SU-DHL-6 (cell line): ENCODE measurements at regions not wholly inside any gene's neighbourhood (a gene's known extent, or its start where the extent isn't known, plus 50 kb on each side); places are given as distances from the start of the nearest gene placed in this dataset.

Experiments
- EZH2phosphoT487 ChIP-seq: fragments of 200-600 bp; sonication (generic), shearing (Covaris generic); conservative IDR thresholded peaks from 2 replicates; pipeline ENCODE4 v1.6.1; 2018; ENCODE audit warnings: mild to moderate bottlenecking, antibody characterized with exemption, low read length, moderate library complexity, mixed read lengths
- TF ChIP-seq, protein P1 (sequence below): fragments of 200-600 bp; sonication (generic); IDR thresholded peaks from one replicate; pipeline ENCODE4 v1.5.1; 2017; ENCODE audit warnings: antibody characterized with exemption, mild to moderate bottlenecking, low read length, moderate library complexity; ENCODE audit not compliant: insufficient read depth, poor library complexity, severe bottlenecking

DNA sequence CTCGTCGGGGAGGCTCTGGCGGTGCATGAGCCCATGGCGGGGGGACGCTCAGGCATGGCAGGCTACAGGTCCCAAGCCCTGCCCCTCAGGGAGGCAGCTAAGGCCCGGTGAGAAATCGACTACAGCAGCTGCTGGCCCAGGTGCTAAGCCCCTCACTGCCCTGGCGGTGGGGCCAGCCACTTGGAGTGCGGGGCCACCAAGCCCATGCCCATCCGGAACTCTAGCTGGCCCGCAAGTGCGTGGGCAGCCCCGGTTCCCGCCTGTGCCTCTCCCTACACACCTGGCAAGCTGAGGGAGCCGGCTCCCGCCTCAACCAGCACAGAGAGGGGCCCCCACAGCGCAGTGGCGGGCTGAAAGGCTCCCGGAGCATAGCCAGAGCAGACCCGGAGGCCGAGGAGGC is 1896.9 kb upstream of the CDH6 start:
- TF ChIP-seq, protein P1, sequence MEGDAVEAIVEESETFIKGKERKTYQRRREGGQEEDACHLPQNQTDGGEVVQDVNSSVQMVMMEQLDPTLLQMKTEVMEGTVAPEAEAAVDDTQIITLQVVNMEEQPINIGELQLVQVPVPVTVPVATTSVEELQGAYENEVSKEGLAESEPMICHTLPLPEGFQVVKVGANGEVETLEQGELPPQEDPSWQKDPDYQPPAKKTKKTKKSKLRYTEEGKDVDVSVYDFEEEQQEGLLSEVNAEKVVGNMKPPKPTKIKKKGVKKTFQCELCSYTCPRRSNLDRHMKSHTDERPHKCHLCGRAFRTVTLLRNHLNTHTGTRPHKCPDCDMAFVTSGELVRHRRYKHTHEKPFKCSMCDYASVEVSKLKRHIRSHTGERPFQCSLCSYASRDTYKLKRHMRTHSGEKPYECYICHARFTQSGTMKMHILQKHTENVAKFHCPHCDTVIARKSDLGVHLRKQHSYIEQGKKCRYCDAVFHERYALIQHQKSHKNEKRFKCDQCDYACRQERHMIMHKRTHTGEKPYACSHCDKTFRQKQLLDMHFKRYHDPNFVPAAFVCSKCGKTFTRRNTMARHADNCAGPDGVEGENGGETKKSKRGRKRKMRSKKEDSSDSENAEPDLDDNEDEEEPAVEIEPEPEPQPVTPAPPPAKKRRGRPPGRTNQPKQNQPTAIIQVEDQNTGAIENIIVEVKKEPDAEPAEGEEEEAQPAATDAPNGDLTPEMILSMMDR: no peak
- TF ChIP-seq EZH2phosphoT487: no peak
